ENCODE measurements at regions not wholly inside any gene's neighbourhood (a gene's known extent, or its start where the extent isn't known, plus 50 kb on each side); places are given as distances from the start of the nearest gene placed in this dataset.

- no peak for FAIRE-seq
Measured at GRCh38 chr10:35707642-35708425, 65.7 kb upstream of the FZD8 start.

DNA sequence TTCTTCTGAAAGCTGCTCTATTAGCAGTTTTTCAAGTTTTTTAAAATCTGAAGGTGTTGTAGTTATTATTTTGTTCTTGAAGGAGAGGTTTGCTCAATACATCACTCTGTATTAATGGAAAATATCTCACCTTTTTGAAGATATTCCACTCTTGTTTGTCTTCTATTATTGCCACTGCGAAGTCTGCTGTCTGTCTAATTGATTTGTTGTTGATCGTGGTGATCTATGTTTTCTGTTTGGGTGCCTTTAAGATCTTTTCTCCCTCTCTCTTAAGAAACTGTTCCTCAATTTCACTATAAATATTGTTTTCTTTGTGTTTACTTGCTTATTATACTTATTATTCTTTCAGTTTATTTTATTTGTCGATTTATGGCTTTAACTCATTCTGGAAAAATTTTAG lies 64.9 kb upstream of the FZD8 start:
- FAIRE-seq, result no peak

DNA sequence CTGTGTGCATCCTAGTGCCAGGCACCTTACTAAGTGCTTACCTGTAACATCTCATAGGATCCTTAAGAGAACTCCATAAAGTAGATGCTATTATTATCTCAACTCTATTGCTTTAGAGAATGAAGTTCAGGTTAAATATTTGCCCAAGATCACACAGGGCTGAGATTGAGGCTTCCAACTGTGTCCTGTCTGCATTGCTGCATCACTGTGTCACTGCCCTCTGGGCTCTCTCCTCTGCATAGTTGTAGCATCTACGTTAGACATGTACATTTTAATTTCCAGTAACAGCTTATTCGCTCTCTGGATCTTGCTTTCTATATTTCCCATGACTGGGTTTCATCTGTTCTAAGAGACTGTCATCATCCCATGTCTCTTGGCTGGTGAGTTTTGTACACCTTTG lies 63.6 kb upstream of the FZD8 start:
- FAIRE-seq, result no peak

DNA sequence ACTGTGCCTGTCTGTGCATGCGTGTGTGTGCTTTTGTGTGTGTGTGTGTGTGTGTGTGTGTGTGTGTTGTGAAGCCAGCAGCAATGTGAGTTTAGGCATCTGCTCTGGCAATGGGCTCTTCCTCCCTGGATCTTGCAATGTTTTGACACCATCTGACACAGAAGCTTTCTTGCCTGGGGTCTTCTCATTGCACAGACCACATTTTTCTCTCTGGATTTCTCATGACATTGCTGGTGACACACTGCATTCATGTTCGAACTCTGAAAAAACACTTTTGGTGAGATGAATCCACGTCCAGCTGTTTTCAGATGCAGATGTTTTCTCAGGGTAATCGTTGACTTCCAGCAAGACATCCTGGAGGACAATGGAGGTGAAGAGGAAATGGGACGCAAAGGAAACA lies 63.0 kb upstream of the FZD8 start:
- no peak for FAIRE-seq

DNA sequence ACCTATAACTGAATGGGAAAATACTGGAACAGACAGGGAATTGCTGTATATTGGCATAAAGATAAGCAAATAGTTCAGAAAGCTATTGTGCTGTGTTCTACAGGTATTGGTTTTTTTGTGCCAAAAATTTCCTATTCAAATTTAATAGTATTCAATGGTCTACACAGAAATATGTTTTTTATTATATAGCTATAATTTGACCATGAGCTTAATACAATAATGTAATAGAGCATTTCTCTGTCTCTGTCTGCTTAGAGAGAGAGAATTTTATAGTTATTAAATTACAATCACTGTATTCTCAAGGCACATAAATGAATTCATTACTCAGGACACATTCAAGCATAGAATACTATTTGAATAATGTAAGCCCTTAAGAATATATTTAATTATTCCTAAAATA lies 62.3 kb upstream of the FZD8 start:
- FAIRE-seq, result no peak

- no peak for FAIRE-seq
Measured at GRCh38 chr10:35700487-35700882, 58.4 kb upstream of the FZD8 start.

- no peak for FAIRE-seq
Measured at GRCh38 chr10:35699848-35700486, 57.9 kb upstream of the FZD8 start.

DNA sequence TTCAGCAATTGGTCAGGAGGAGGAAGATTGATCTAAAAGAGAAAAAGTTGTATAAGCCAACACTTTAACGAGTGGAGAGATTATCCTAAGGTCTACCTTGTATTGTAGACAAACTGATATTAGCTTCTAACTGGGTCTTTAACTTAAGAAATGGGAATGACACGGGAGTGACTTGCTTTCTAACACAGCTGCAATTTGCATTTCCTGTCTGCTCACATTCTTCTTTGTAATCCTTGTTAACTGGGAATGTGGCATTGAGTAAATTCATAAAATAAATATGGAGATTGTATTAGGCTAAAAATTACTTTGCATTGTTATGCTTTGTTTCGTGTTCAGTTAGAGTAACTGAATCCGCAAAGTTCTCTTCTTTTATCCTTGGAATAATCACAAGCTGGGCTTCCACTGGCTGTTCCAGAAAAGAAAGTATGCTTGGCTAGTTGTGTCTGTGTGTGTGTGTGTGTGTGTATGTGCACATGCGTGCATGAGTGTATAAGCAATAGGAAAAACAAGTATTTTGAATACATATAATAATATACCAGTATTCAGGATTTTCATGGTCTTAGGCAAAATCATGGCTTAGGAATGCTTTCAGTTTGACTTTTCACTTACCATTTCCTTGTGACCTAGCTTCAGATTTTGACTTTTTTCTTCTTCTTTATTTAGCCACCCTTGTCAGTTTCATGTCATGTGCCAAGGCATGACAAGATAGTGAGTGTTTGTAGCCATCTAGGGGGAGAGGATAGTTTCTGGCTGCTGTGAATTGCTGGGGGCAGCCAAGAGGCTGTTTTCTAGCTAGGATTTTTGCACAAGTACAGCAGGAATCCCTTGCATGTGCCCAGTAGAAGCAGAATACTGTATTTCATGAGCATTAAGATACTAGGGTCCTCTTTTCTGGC lies 54.5 kb upstream of the FZD8 start:
- FAIRE-seq, result no peak

- no peak for FAIRE-seq
Measured at GRCh38 chr10:35693800-35694199, 51.7 kb upstream of the FZD8 start.
